ENCODE measurements at regions not wholly inside any gene's neighbourhood (a gene's known extent, or its start where the extent isn't known, plus 50 kb on each side); places are given as distances from the start of the nearest gene placed in this dataset.

GRCh38 chr11:104370478-104370877 lies 206.5 kb upstream of the PDGFD start:
- no peak for DNase-seq (ENCODE audit: low spot score)
- ChIA-PET CTCF (ENCODE audit: unreplicated experiment) (no interaction called here), POLR2A (interaction anchor here (1.0 kb wide), 1 partner anchor 968 kb away, joined by 3 read pairs; no protein-coding TSS in a partner anchor)
- no peaks in the 10 kb centered on the region for H3K79me2 ChIP-seq (ENCODE audit: insufficient read depth, low read depth, low read length)
- H3K9me2 ChIP-seq (ENCODE audit: insufficient read depth, low read length) = no peaks in the 10 kb centered on the region
- no peak overlapping the region for H3K27ac ChIP-seq (ENCODE audit: low read depth, low read length, poor library complexity, severe bottlenecking)
- no peaks in the 10 kb centered on the region for H3K4me1 ChIP-seq (ENCODE audit: insufficient read depth, low read length, poor library complexity, severe bottlenecking)
- no peak for TF ChIP-seq EZH2phosphoT487 (IDR thresholded peaks at IDR 0.05; ENCODE audit: borderline replicate concordance, low read depth, low read length)
- no peak for TF ChIP-seq CTCF (conservative IDR thresholded peaks at IDR 0.05; ENCODE audit: low read length)
- no peaks in the 10 kb centered on the region for H3K9me3 ChIP-seq (ENCODE audit: low read length)
- H4K20me1 ChIP-seq (ENCODE audit: insufficient read depth, low read length) = no peaks in the 10 kb centered on the region
- no peak overlapping the region for H3K4me3 ChIP-seq (ENCODE audit: low read depth, low read length, poor library complexity, severe bottlenecking)
- H3K36me3 ChIP-seq (ENCODE audit: insufficient read depth, low read length) = no peaks in the 10 kb centered on the region
- intact Hi-C loops (cut with micrococcal nuclease; ENCODE audit: unreplicated experiment) = no loop called here
- no peak overlapping the region for H2AFZ ChIP-seq (ENCODE audit: low read length)
- H3K4me2 ChIP-seq (ENCODE audit: low read length) = no peak overlapping the region
- no TSS peak for BruUV-seq (replicated peaks)

- ChIA-PET CTCF (ENCODE audit: unreplicated experiment) (no interaction called here), POLR2A (interaction anchor here (1.0 kb wide), 1 partner anchor 969 kb away, joined by 3 read pairs; no protein-coding TSS in a partner anchor)
- Histone ChIP-seq H3K9me3 (ENCODE audit: low read length) (no peaks in the 10 kb centered on the region), H3K4me2 (ENCODE audit: low read length) (no peak overlapping the region), H3K9me2 (ENCODE audit: insufficient read depth, low read length) (no peaks in the 10 kb centered on the region), H3K79me2 (ENCODE audit: insufficient read depth, low read depth, low read length) (no peaks in the 10 kb centered on the region), H3K4me1 (ENCODE audit: insufficient read depth, low read length, poor library complexity, severe bottlenecking) (no peaks in the 10 kb centered on the region), H2AFZ (ENCODE audit: low read length) (no peak overlapping the region), H3K4me3 (ENCODE audit: low read depth, low read length, poor library complexity, severe bottlenecking) (no peak overlapping the region), H3K27ac (ENCODE audit: low read depth, low read length, poor library complexity, severe bottlenecking) (no peak overlapping the region), H4K20me1 (ENCODE audit: insufficient read depth, low read length) (no peaks in the 10 kb centered on the region), H3K36me3 (ENCODE audit: insufficient read depth, low read length) (no peaks in the 10 kb centered on the region)
- intact Hi-C loops (cut with micrococcal nuclease; ENCODE audit: unreplicated experiment) = no loop called here
- TF ChIP-seq CTCF (conservative IDR thresholded peaks at IDR 0.05; ENCODE audit: low read length) (no peak), EZH2phosphoT487 (IDR thresholded peaks at IDR 0.05; ENCODE audit: borderline replicate concordance, low read depth, low read length) (no peak)
- DNase-seq (ENCODE audit: low spot score) = no peak
- BruUV-seq (replicated peaks) = no TSS peak
Measured at GRCh38 chr11:104369761-104370160, 205.8 kb upstream of the PDGFD start.

- DNase-seq (ENCODE audit: low spot score) = no peak
- Histone ChIP-seq H3K4me2 (ENCODE audit: low read length) (no peak overlapping the region), H3K36me3 (ENCODE audit: insufficient read depth, low read length) (no peaks in the 10 kb centered on the region), H3K79me2 (ENCODE audit: insufficient read depth, low read depth, low read length) (no peaks in the 10 kb centered on the region), H4K20me1 (ENCODE audit: insufficient read depth, low read length) (no peaks in the 10 kb centered on the region), H3K27ac (ENCODE audit: low read depth, low read length, poor library complexity, severe bottlenecking) (no peak overlapping the region), H3K4me3 (ENCODE audit: low read depth, low read length, poor library complexity, severe bottlenecking) (no peak overlapping the region), H2AFZ (ENCODE audit: low read length) (no peak overlapping the region), H3K4me1 (ENCODE audit: insufficient read depth, low read length, poor library complexity, severe bottlenecking) (no peaks in the 10 kb centered on the region), H3K9me3 (ENCODE audit: low read length) (no peaks in the 10 kb centered on the region), H3K9me2 (ENCODE audit: insufficient read depth, low read length) (no peaks in the 10 kb centered on the region)
- POLR2A ChIA-PET = interaction anchor here (0.7 kb wide), 1 partner anchor 509 kb away, joined by 3 read pairs; no protein-coding TSS in a partner anchor
- no TSS peak for BruUV-seq (replicated peaks)
- intact Hi-C loops (cut with micrococcal nuclease; ENCODE audit: unreplicated experiment) = no loop called here
- TF ChIP-seq EZH2phosphoT487 (IDR thresholded peaks at IDR 0.05; ENCODE audit: borderline replicate concordance, low read depth, low read length) (no peak), CTCF (conservative IDR thresholded peaks at IDR 0.05; ENCODE audit: low read length) (no peak)
- CTCF ChIA-PET (ENCODE audit: unreplicated experiment) = no interaction called here
Measured at GRCh38 chr11:104366321-104366734, 202.4 kb upstream of the PDGFD start.
